ENCODE measurements at regions not wholly inside any gene's neighbourhood (a gene's known extent, or its start where the extent isn't known, plus 50 kb on each side); places are given as distances from the start of the nearest gene placed in this dataset.
"Not testable (repeated sequence)": the region's sequence is repeated elsewhere in the genome, so short reads cannot be mapped to it uniquely, and the experiment has no call there.

DNA sequence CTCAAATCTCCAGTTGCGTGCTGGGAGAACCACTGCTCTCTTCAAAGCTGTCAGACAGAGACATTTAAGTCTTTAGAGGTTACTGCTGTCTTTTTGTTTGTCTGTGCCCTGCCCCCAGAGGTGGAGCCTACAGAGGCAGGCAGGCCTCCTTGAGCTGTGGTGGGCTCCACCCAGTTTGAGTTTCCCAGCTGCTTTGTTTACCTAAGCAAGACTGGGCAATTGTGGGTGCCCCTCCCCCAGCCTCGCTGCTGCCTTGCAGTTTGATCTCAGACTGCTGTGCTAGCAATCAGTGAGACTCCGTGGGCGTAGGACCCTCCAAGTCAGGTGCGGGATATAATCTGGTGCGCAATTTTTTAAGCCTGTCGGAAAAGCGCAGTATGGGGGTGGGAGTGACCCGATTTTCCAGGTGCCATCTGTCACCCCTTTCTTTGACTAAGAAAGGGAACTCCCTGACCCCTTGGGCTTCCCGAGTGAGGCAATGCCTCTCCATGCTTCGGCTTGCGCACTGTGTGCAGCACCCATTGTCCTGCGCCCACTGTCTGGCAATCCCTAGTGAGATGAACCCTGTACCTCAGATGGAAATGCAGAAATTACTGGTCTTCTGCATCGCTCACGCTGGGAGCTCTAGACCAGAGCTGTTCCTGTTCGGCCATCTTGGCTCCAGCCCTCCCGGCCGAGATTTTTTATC lies 414.8 kb upstream of the SYNCRIP start:
- TF ChIP-seq POLR2A (IDR thresholded peaks at IDR 0.05), result not testable (repeated sequence)
- TF ChIP-seq, protein P1, sequence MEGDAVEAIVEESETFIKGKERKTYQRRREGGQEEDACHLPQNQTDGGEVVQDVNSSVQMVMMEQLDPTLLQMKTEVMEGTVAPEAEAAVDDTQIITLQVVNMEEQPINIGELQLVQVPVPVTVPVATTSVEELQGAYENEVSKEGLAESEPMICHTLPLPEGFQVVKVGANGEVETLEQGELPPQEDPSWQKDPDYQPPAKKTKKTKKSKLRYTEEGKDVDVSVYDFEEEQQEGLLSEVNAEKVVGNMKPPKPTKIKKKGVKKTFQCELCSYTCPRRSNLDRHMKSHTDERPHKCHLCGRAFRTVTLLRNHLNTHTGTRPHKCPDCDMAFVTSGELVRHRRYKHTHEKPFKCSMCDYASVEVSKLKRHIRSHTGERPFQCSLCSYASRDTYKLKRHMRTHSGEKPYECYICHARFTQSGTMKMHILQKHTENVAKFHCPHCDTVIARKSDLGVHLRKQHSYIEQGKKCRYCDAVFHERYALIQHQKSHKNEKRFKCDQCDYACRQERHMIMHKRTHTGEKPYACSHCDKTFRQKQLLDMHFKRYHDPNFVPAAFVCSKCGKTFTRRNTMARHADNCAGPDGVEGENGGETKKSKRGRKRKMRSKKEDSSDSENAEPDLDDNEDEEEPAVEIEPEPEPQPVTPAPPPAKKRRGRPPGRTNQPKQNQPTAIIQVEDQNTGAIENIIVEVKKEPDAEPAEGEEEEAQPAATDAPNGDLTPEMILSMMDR (IDR thresholded peaks at IDR 0.05), result not testable (repeated sequence)
